GM21576 (cell line): ENCODE measurements at regions not wholly inside any gene's neighbourhood (a gene's known extent, or its start where the extent isn't known, plus 50 kb on each side); places are given as distances from the start of the nearest gene placed in this dataset.
A peak's percentile ranks its signal among the peaks of the same experiment; 100 is the strongest.
"Not testable (repeated sequence)": the region's sequence is repeated elsewhere in the genome, so short reads cannot be mapped to it uniquely, and the experiment has no call there.

Experiments used
- ATAC-seq: cut with Tn5 transposase; IDR thresholded peaks from one replicate; pipeline ENCODE4 v1.9.1; 2021; ENCODE audit warnings: mild to moderate bottlenecking, moderate library complexity; ENCODE audit not compliant: unreplicated experiment

- no peak for ATAC-seq
Observed at GRCh38 chr11:109668973-109669634, 247.1 kb downstream of the C11orf87 start.

GRCh38 chr11:109677231-109677630, 255.2 kb downstream of the C11orf87 start:
- no peak for ATAC-seq

GRCh38 chr11:109677876-109678275, 255.9 kb downstream of the C11orf87 start:
- no peak for ATAC-seq

- ATAC-seq, result no peak
Observed at GRCh38 chr11:109680127-109680526, 258.1 kb downstream of the C11orf87 start.

- not testable (repeated sequence) for ATAC-seq
Observed at GRCh38 chr11:109682788-109683187, 260.8 kb downstream of the C11orf87 start.

GRCh38 chr11:109695696-109696095, 273.7 kb downstream of the C11orf87 start:
- ATAC-seq, result no peak

GRCh38 chr11:109696191-109696897, 274.4 kb downstream of the C11orf87 start:
- ATAC-seq, result no peak

- ATAC-seq, result peak; percentile 94
Observed at GRCh38 chr11:109697140-109697843, 275.3 kb downstream of the C11orf87 start.

- ATAC-seq, result no peak
Observed at GRCh38 chr11:109698237-109698636, 276.2 kb downstream of the C11orf87 start.

GRCh38 chr11:109704432-109704831, 282.4 kb downstream of the C11orf87 start:
- ATAC-seq, result no peak

GRCh38 chr11:109706945-109707344, 285.0 kb downstream of the C11orf87 start:
- no peak for ATAC-seq

GRCh38 chr11:109707411-109707810, 285.4 kb downstream of the C11orf87 start:
- ATAC-seq, result no peak

GRCh38 chr11:109708184-109708583, 286.2 kb downstream of the C11orf87 start:
- ATAC-seq, result no peak

- ATAC-seq, result not testable (repeated sequence)
Observed at GRCh38 chr11:109714444-109714843, 292.5 kb downstream of the C11orf87 start.

- not testable (repeated sequence) for ATAC-seq
Observed at GRCh38 chr11:109715424-109715823, 293.4 kb downstream of the C11orf87 start.

- ATAC-seq, result no peak
Observed at GRCh38 chr11:109726061-109726460, 304.1 kb downstream of the C11orf87 start.

- no peak for ATAC-seq
Observed at GRCh38 chr11:109728056-109728455, 306.1 kb downstream of the C11orf87 start.

- ATAC-seq, result no peak
Observed at GRCh38 chr11:109729761-109730160, 307.8 kb downstream of the C11orf87 start.

GRCh38 chr11:109730669-109731068, 308.7 kb downstream of the C11orf87 start:
- ATAC-seq, result no peak

- no peak for ATAC-seq
Observed at GRCh38 chr11:109731451-109731850, 309.5 kb downstream of the C11orf87 start.

GRCh38 chr11:109733245-109733644, 311.3 kb downstream of the C11orf87 start:
- ATAC-seq, result no peak

- no peak for ATAC-seq
Observed at GRCh38 chr11:109734566-109734965, 312.6 kb downstream of the C11orf87 start.
